IMR-90 (cell line): ENCODE measurements at regions not wholly inside any gene's neighbourhood (a gene's known extent, or its start where the extent isn't known, plus 50 kb on each side); places are given as distances from the start of the nearest gene placed in this dataset.

Source experiments
- ATAC-seq: fragments of 200-7000 bp; cut with Tn5 transposase; 2 replicates; pipeline ENCODE4 v1.9.1; 2020; ENCODE audit warnings: low read depth, mild to moderate bottlenecking, moderate library complexity
- BruUV-seq: library from RNA; stranded (reverse); fragments of 400-500 nt; replicated peaks from 2 replicates; lab custom pipeline; 2021; lab: Mats Ljungman, UMichigan
- CTCF ChIA-PET: fragments of 300-600 bp; formaldehyde crosslinking; extraction: SDS; loops from one replicate; lab custom pipeline; 2021; ENCODE audit warnings: antibody characterized with exemption; lab: Yijun Ruan, JAX
- POLR2A ChIA-PET: fragments of 300-600 bp; sonication (Branson Sonifier 250); formaldehyde crosslinking; loops from one replicate; lab custom pipeline; 2022; ENCODE audit warnings: antibody characterized with exemption; ENCODE audit not compliant: unreplicated experiment; lab: Charles Lee
- DNase-seq: peaks from one replicate; pipeline ENCODE4 v3.0.0; 2013
- H2AFZ ChIP-seq: replicated peaks from 2 replicates; pipeline ENCODE3; 2013; ENCODE audit warnings: low read length, mild to moderate bottlenecking; ENCODE audit not compliant: poor library complexity
- H2AK5ac ChIP-seq: 2 replicates; pipeline ENCODE4 v1.6.1; 2013; ENCODE audit warnings: low read depth, low read length, inconsistent platforms
- H2AK9ac ChIP-seq: replicated peaks from 2 replicates; pipeline ENCODE3; 2013; ENCODE audit warnings: mild to moderate bottlenecking, low read depth, low read length, moderate library complexity; ENCODE audit not compliant: poor library complexity
- H2BK120ac ChIP-seq: 2 replicates; pipeline ENCODE4 v1.6.1; 2013; ENCODE audit warnings: low read depth, low read length, inconsistent platforms
- H2BK15ac ChIP-seq: 3 replicates; pipeline ENCODE4 v1.6.1; 2013; ENCODE audit warnings: low read depth, low read length, inconsistent platforms
- H2BK20ac ChIP-seq: 2 replicates; pipeline ENCODE4 v1.6.1; 2013; ENCODE audit warnings: low read depth, mild to moderate bottlenecking, inconsistent platforms, low read length, moderate library complexity
- H2BK5ac ChIP-seq: 2 replicates; pipeline ENCODE4 v1.6.1; 2013; ENCODE audit warnings: mild to moderate bottlenecking, low read depth, low read length, inconsistent platforms; ENCODE audit not compliant: poor library complexity, severe bottlenecking
- H3K14ac ChIP-seq: replicated peaks from 2 replicates; pipeline ENCODE4 v1.6.1; 2013; ENCODE audit warnings: low read depth, low read length, inconsistent platforms
- H3K18ac ChIP-seq: 2 replicates; pipeline ENCODE4 v1.6.1; 2013; ENCODE audit warnings: low read depth, low read length, control low read depth
- H3K23ac ChIP-seq: 2 replicates; pipeline ENCODE4 v1.6.1; 2013; ENCODE audit warnings: low read depth, low read length, inconsistent platforms
- H3K27ac ChIP-seq: 2 replicates; pipeline ENCODE4 v1.5.1; 2013; ENCODE audit warnings: mild to moderate bottlenecking, control low read depth, low read length; ENCODE audit not compliant: insufficient read depth
- H3K27me3 ChIP-seq: 2 replicates; pipeline ENCODE4 v1.6.1; 2013; ENCODE audit warnings: low read length; ENCODE audit not compliant: control insufficient read depth, insufficient read depth
- H3K36me3 ChIP-seq: 2 replicates; pipeline ENCODE4 v1.6.1; 2013; ENCODE audit warnings: low read length, mixed read lengths; ENCODE audit not compliant: control insufficient read depth, insufficient read depth
- H3K4ac ChIP-seq: 2 replicates; pipeline ENCODE4 v1.6.1; 2013; ENCODE audit warnings: low read depth, low read length, inconsistent platforms
- H3K4me1 ChIP-seq: 2 replicates; pipeline ENCODE4 v1.6.1; 2013; ENCODE audit warnings: low read length, mixed read lengths; ENCODE audit not compliant: control insufficient read depth, insufficient read depth
- H3K4me2 ChIP-seq: 2 replicates; pipeline ENCODE4 v1.6.1; 2013; ENCODE audit warnings: low read depth, mild to moderate bottlenecking, control low read depth, low read length, moderate library complexity
- H3K4me3 ChIP-seq: 2 replicates; pipeline ENCODE4 v1.5.1; 2013; ENCODE audit warnings: low read depth, mild to moderate bottlenecking, control low read depth, low read length, moderate library complexity; ENCODE audit not compliant: insufficient read depth
- H3K56ac ChIP-seq: 2 replicates; pipeline ENCODE4 v1.6.1; 2013; ENCODE audit warnings: low read length, inconsistent platforms; ENCODE audit not compliant: insufficient read depth; ENCODE audit errors: extremely low read depth
- H3K79me1 ChIP-seq, 2 experiments: 2 replicates each; pipeline ENCODE4 v1.6.1; 2013; ENCODE audit warnings: low read length in 2 of 2, inconsistent platforms in 1 of 2, low read depth in 1 of 2
- H3K9ac ChIP-seq: 2 replicates; pipeline ENCODE4 v1.6.1; 2013; ENCODE audit warnings: low read depth, low read length, control low read depth
- H3K9me1 ChIP-seq: 2 replicates; pipeline ENCODE4 v1.6.1; 2013; ENCODE audit warnings: low read length, inconsistent platforms; ENCODE audit not compliant: insufficient read depth
- H3K9me3 ChIP-seq: 2 replicates; pipeline ENCODE4 v1.6.1; 2013; ENCODE audit warnings: low read length; ENCODE audit not compliant: control insufficient read depth, insufficient read depth
- H4K20me1 ChIP-seq: 2 replicates; pipeline ENCODE4 v1.6.1; 2013; ENCODE audit warnings: low read length, inconsistent platforms; ENCODE audit not compliant: insufficient read depth
- H4K5ac ChIP-seq: 2 replicates; pipeline ENCODE4 v1.6.1; 2013; ENCODE audit warnings: mild to moderate bottlenecking, low read depth, low read length, control low read depth
- H4K8ac ChIP-seq, 2 experiments: 2 replicates each; pipeline ENCODE4 v1.6.1; 2013; ENCODE audit warnings: low read depth in 2 of 2, low read length in 2 of 2, control low read depth in 1 of 2, inconsistent platforms in 1 of 2
- H4K91ac ChIP-seq: 2 replicates; pipeline ENCODE4 v1.6.1; 2013; ENCODE audit warnings: low read depth, low read length, inconsistent platforms; ENCODE audit not compliant: insufficient read depth
- BHLHE40 ChIP-seq: fragments of 150-350 bp; IDR thresholded peaks from 2 replicates; pipeline ENCODE4 v1.6.1; 2016; ENCODE audit warnings: mild to moderate bottlenecking, low read depth, low read length
- CEBPB ChIP-seq: IDR thresholded peaks from 2 replicates; pipeline ENCODE4 v1.6.1; 2012; ENCODE audit warnings: low read depth, low read length, improper control_type of control experiment
- CHD1 ChIP-seq: IDR thresholded peaks from 2 replicates; pipeline ENCODE4 v1.6.1; 2012; ENCODE audit warnings: low read depth, low read length, improper control_type of control experiment
- CTCF ChIP-seq: conservative IDR thresholded peaks from 2 replicates; pipeline ENCODE4 v1.5.1; 2012; ENCODE audit warnings: mild to moderate bottlenecking, low read depth, low read length, improper control_type of control experiment
- ELK1 ChIP-seq: fragments of 150-350 bp; IDR thresholded peaks from 2 replicates; pipeline ENCODE4 v1.6.1; 2016; ENCODE audit warnings: low read depth, mild to moderate bottlenecking, low read length, moderate library complexity, borderline replicate concordance
- FOS ChIP-seq: fragments of 150-350 bp; IDR thresholded peaks from 2 replicates; pipeline ENCODE4 v1.6.1; 2016; ENCODE audit warnings: low read depth, low read length
- MAFK ChIP-seq: IDR thresholded peaks from 2 replicates; pipeline ENCODE4 v1.6.1; 2012; ENCODE audit warnings: low read depth, low read length, improper control_type of control experiment
- MAZ ChIP-seq: IDR thresholded peaks from 2 replicates; pipeline ENCODE4 v1.6.1; 2012; ENCODE audit warnings: low read depth, mild to moderate bottlenecking, low read length, improper control_type of control experiment, moderate library complexity, borderline replicate concordance
- MXI1 ChIP-seq: IDR thresholded peaks from 2 replicates; pipeline ENCODE4 v1.6.1; 2012; ENCODE audit warnings: low read depth, mild to moderate bottlenecking, low read length, moderate library complexity, borderline replicate concordance
- NFE2L2 ChIP-seq: fragments of 150-350 bp; IDR thresholded peaks from 2 replicates; pipeline ENCODE4 v1.6.1; 2016; ENCODE audit warnings: low read depth, mild to moderate bottlenecking, low read length
- POLR2A ChIP-seq: IDR thresholded peaks from 2 replicates; pipeline ENCODE4 v1.6.1; 2012; ENCODE audit warnings: mild to moderate bottlenecking, low read depth, low read length
- RAD21 ChIP-seq: IDR thresholded peaks from 2 replicates; pipeline ENCODE4 v1.6.1; 2012; ENCODE audit warnings: low read length, improper control_type of control experiment
- RCOR1 ChIP-seq: IDR thresholded peaks from 2 replicates; pipeline ENCODE4 v1.6.1; 2012; ENCODE audit warnings: mild to moderate bottlenecking, low read length, improper control_type of control experiment; ENCODE audit not compliant: insufficient replicate concordance
- RFX5 ChIP-seq: IDR thresholded peaks from 2 replicates; pipeline ENCODE4 v1.8.0; 2012; ENCODE audit warnings: low read depth, mild to moderate bottlenecking, low read length, moderate library complexity
- SMC3 ChIP-seq: fragments of 150-350 bp; IDR thresholded peaks from 2 replicates; pipeline ENCODE4 v1.6.1; 2016; ENCODE audit warnings: low read depth, mild to moderate bottlenecking, antibody characterized with exemption, low read length, moderate library complexity
- WGBS, 2 experiments: methylation state at CpG; one replicate each; pipeline versions ENCODE4 v1.1.5 to v1.1.7; 2013; ENCODE audit warnings: missing lambda C conversion rate in 2 of 2; ENCODE audit not compliant: insufficient read length in 1 of 2; ENCODE audit errors: extremely low coverage in 2 of 2; 5-methylcytosine and 5-hydroxymethylcytosine counted together
- dilution Hi-C: fragments of 300-500 bp; cut with HindIII; formaldehyde crosslinking; loops from one replicate; pipeline ENCODE4 v1.14.3; 2018; ENCODE audit warnings: low sequenced_read_pairs; ENCODE audit not compliant: unreplicated experiment
- in situ Hi-C: fragments of 300-500 bp; cut with MboI; formaldehyde crosslinking; loops from 3 replicates; pipeline ENCODE4 v1.14.3; 2019; ENCODE audit warnings: low sequenced_read_pairs, inconsistent platforms, mixed read lengths
- intact Hi-C: fragments of 100-400 bp; cut with micrococcal nuclease; formaldehyde crosslinking; loops from 2 replicates; pipeline ENCODE4 v1.10.0; 2022
- TF ChIP-seq, protein P1 (sequence below): fragments of 150-350 bp; IDR thresholded peaks from 2 replicates; pipeline ENCODE4 v1.6.1; 2017; ENCODE audit warnings: mild to moderate bottlenecking, antibody characterized with exemption, low read length, low read depth

GRCh38 chr11:110862407-110862806 is 150.2 kb upstream of the ARHGAP20 start:
- no peak overlapping the region for H4K91ac ChIP-seq
- WGBS, 2 experiments = no CpG with 5 or more reads among the region's 2 CpGs
- H2AFZ ChIP-seq = no peak overlapping the region
- H3K27me3 ChIP-seq = no peaks in the 10 kb centered on the region
- no peak overlapping the region for H2BK5ac ChIP-seq
- H2AK5ac ChIP-seq = no peak overlapping the region
- ChIA-PET POLR2A (no interaction called here), CTCF (no interaction called here)
- H3K9ac ChIP-seq = no peak overlapping the region
- intact Hi-C loops = no loop called here
- H3K23ac ChIP-seq = no peak overlapping the region
- in situ Hi-C loops = no loop called here
- H3K9me3 ChIP-seq = no peaks in the 10 kb centered on the region
- H4K5ac ChIP-seq = no peak overlapping the region
- H3K4ac ChIP-seq = no peak overlapping the region
- no peak overlapping the region for H2BK120ac ChIP-seq
- no peak overlapping the region for H2AK9ac ChIP-seq
- BruUV-seq = no TSS peak
- no peak overlapping the region for H3K14ac ChIP-seq
- H3K4me2 ChIP-seq = no peak overlapping the region
- no peak overlapping the region for H2BK15ac ChIP-seq
- no peaks in the 10 kb centered on the region for H4K20me1 ChIP-seq
- no peak overlapping the region for H4K8ac ChIP-seq
- no peak overlapping the region for H3K56ac ChIP-seq
- H3K9me1 ChIP-seq = 0 out of 2 replicates have a peak, but pooled peaks cover 5% of the 10 kb centered on the region
- DNase-seq (no peak), ATAC-seq (no peak)
- TF ChIP-seq CTCF (no peak), CEBPB (no peak), MXI1 (no peak), BHLHE40 (no peak), RCOR1 (no peak), ELK1 (no peak), SMC3 (no peak), RAD21 (no peak), MAFK (no peak), NFE2L2 (no peak), FOS (no peak), MAZ (no peak), POLR2A (no peak), RFX5 (no peak), CHD1 (no peak)
- TF ChIP-seq, protein P1, sequence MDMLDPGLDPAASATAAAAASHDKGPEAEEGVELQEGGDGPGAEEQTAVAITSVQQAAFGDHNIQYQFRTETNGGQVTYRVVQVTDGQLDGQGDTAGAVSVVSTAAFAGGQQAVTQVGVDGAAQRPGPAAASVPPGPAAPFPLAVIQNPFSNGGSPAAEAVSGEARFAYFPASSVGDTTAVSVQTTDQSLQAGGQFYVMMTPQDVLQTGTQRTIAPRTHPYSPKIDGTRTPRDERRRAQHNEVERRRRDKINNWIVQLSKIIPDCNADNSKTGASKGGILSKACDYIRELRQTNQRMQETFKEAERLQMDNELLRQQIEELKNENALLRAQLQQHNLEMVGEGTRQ = no peak
- H3K27ac ChIP-seq = no peak overlapping the region
- no peaks in the 10 kb centered on the region for H3K79me1 ChIP-seq
- H3K4me3 ChIP-seq = no peak overlapping the region
- peaks cover 8% of the 10 kb centered on the region; the same call in 1 of the 2 replicates for H3K4me1 ChIP-seq
- no peak overlapping the region for H3K18ac ChIP-seq
- no peaks in the 10 kb centered on the region for H3K36me3 ChIP-seq
- H2BK20ac ChIP-seq = no peak overlapping the region
- dilution Hi-C loops = no loop called here
